ENCODE measurements at regions not wholly inside any gene's neighbourhood (a gene's known extent, or its start where the extent isn't known, plus 50 kb on each side); places are given as distances from the start of the nearest gene placed in this dataset.
"Not testable (repeated sequence)": the region's sequence is repeated elsewhere in the genome, so short reads cannot be mapped to it uniquely, and the experiment has no call there.

DNA sequence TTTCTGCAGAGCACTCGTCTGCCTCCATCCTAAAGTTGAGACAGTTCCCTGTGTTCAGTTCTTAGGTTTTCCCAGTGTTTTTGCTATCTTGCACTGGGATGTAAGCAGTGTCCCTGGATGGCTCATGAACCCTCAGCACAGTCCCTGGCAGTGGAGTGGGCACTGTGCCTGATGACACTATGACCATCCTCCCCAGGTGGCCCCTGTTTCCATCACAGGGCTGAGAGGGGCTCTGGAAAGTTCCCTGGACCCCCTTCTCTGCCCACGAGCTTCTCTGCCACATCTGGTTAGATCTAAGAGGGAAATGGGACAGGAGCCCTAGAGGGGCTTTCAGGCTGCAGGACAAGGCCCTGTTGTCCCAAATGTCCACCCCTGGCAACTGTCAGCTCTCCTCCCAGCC lies 249.8 kb upstream of the SFSWAP start:
- ATAC-seq = no peak

DNA sequence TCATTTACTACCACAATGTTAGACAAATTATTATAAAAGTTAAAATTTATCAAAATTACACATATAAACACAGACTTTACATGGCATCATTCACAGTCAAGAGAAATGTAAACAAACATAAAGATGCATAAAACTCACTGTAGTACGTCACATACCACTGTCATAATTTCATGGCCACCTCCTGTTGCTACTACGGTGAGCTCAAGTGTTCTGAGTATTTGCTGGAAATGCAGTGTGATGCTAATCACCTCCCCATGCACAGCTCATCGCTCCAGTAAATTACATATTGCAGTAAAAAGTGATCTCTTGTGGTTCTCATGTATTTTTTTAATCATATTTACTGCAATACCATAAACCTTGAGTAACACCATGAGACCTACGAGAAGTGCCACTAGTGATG lies 247.7 kb upstream of the SFSWAP start:
- no peak for ATAC-seq

DNA sequence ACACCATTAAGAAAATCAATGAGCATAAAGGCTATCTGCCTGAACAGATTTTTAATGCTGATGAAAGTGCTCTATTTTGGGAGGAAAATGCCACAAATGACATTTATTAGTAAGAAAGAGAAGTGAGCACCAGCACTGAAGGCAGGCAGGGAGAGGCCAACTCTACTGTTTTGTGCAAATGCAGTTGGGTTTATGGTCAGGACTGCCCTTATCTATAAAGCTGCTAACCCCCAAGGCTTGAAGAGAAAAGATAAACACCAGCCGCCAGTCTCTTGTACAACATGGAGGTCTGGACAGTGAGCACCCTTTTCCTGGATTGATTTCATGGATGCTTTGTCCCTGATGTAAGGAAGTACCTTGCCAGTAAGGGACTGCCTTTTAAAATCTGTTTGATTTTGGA lies 246.8 kb upstream of the SFSWAP start:
- no peak for ATAC-seq

DNA sequence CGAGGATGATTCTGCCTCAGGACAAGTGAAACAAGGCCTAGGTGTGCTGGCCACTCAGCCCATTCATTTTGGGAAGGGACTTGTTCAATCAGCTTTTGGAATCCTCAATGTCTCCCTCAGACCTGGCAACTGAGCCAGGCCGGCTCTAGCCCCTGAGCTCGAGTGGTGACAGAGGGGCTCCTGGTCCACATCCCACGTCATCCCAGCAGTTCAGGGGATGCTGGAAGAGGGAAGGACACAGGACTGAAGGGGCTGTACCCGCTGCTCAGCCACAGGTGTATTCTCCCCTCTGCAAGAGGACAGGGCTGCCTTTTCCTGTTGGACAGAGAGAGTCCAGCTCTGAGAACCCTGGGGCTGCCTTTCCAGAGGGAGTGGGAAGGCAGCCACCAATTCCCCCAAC lies 244.6 kb upstream of the SFSWAP start:
- ATAC-seq = no peak

DNA sequence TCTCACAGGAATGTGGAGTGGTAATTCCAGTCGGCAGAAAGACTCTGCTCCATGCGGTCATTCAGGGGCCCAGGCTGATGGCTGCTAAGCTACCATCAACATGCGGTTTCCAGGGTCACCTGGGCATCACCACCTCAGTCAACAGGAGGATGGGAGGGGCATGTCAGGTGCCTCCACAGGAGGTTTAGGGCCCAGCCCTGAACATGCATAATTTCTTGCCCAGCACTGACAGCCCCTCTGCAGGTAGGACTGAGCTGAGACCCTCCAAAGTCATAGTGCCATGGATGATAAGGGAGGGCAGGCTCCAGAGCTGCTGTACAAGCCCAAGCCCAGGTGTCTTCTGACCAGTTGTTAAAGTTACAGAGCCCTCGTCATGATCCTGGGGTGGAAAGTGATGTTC lies 244.0 kb upstream of the SFSWAP start:
- no peak for ATAC-seq

DNA sequence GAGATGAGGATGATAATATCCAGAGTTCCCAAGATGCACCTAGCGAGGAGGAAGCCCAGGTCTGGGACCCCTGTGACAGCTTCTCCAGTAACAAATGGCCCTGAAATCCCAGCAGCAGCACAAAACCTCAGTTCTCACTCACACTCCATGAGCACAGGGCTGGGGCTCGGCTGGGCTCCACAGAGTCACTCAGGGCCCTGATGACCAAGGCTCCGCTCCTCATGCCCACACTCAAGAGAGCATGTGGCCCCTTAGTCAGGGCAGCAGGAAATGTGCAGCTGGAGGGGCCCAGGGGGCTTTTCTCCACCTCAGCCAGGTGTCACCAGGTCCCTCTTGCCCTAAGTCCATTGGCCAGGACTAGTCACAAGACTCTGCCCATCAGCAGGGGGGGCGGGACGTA lies 242.7 kb upstream of the SFSWAP start:
- no peak for ATAC-seq

DNA sequence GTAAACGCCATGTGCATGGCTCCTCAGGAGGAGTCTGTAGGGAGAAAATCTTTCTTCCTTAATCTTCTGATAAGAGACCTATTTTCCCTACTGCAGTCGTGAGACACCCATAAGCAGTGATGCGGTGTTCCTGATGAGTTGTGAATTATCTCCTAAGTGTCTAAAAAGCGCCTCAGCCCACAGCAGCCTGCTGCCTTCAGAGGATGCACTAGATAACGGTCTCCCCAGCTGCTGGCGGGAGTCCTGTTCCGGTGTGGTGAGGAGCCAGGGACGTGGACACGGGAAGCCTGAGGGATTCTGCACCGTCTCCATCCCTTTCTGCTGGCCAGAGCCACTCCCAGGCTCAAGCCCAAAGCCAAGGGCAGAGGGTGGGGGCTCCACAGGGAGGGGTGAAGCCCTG lies 240.9 kb upstream of the SFSWAP start:
- ATAC-seq = not testable (repeated sequence)

DNA sequence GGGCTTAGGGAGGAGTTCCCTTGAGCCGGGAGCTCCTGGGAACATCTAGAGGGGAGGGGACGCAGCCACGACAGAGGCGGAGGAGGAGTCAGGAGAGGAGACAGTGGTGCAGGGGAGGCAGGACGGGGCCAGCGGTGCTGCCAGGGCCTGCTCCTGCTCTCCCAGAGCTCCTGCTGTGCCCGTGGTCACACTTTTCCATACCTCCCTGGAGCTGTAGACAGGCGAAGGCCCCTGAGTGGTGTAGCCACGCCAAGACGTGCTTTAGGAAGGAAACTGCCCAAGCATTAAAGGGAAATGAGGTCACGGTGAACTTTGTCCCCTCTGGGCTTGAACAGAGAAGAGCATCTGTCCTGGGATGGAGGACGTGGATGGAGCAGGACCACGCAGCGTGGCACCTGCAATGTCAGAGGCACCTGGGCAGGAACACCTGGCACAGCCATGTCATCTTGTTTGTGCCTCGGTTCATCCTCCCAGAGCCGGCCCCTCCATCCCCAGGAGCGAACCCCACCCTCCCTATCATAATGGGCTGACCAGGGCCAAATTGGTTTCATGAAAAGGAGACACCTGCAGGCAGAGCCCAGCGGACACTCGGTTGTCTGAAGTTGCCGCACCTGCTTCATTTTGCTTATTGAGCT lies 239.5 kb upstream of the SFSWAP start:
- ATAC-seq = no peak

DNA sequence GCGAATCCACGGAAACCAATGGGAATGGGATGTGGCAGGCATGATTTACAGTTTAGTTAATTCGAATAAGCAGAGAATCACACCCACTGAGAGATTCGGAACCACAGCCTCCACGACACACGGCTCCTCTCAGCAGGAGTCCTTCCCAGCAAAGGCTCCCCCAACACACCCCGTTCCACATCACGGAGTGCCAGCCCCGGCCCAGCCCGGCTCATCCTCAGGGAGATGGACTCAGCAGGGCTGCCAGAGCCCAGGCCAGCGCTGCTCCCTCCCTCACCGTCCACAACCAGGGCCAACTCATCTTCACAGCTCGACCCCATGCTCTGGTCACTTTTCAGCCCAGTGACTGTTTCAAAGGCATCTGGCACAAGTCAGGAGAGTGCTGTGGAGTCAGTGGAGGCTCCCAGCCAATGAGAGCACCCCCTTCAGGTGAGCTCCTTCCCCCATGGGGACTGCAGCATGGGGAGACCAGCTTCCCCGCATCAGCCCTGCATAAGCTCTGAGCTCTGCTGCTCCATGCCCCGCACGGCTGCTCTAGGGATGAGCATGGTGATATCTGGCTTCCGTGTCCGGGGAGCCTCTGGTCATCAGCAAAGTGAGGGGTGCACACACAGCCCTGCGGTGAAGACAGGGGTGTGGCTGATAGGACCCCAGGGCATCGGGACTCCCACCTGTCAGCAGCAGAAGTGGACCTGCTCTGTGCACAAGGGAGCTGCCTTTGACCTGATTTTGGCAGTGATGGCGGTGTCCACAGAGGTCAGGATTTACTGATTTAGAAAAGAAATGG lies 238.8 kb upstream of the SFSWAP start:
- ATAC-seq = no peak

DNA sequence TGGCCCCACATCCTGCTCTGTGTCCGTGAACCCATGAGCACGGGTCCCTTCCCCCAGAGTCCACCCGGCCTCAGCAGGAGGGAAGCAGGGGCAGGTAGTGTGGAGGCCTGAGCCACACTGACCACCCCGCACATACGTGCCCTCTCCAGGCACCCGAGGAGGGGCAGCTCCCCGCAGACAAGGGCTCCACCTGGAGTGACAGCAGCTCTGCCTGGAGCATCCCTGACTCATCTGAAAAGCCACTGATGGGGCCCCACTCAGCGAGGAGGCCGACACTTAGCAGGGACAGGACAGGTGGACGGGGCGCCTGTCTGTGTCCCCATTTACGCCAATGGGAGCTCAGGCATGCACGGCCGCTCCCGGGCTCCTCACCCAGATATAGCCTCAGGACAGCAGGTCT lies 237.6 kb upstream of the SFSWAP start:
- no peak for ATAC-seq

DNA sequence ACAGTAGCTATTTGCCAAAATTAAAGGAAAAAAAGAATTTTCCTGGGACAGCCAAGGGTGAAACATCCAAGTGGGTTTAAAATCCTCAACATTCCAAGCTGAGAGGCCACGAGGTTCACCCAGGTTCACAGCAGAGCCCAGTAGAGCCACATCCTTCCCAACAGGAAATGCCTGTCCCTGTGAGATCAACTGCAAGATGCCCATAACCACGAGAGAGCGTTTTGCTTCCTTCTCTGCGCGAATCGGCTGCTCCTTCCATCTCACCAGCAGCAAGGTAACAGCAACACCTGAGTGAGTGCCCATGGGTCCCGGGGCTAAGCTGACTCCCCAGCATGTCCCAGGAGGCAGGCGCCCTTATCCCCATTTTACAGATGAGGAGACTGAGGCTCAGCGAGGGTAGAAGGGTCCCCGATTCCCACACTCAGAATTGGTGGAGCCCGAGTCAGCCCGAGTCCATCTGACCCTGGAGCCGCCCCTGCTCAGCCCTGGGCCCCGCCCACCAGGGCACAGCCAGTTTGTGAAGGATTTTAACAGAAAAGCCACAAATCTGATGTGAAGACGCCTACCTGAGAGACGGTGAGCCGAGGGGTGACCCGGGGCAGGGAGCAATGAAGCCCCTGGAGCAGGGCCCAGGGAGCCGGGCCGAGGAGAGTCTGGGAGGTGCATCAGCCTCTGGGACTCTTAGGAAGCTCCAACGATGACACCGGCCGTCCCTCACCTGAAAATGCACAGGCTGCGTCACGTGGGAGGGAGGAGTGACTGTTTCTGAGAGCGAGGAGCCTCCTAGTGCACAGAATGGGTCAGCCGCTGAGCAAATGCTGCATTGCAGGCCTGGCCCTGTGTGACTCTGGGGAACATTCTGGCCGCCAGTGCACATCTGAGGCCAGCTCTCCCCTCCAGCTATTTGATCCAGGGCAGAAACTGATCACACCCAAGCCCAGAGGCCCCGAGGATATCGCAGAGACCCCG lies 236.9 kb upstream of the SFSWAP start:
- no peak for ATAC-seq

DNA sequence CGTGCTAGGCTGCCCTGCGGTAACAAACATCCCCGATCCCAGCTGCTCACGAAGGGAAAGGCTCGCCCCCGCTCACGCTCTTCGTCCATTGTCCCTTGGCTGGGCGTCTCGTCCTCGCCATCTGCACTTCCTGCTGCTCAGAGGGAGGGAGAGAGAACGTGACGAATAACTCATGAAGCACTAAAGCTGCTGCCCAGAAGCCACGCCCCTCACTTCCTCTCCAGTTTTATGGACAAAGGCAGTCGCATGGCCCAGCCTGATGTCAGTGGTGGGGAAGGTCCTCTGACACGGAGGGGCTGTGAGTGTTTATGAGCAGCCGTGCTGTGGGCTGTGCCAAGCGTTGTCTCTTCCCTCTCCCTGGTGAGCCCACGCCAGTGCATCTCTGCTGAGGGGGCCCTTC lies 235.9 kb upstream of the SFSWAP start:
- not testable (repeated sequence) for ATAC-seq

DNA sequence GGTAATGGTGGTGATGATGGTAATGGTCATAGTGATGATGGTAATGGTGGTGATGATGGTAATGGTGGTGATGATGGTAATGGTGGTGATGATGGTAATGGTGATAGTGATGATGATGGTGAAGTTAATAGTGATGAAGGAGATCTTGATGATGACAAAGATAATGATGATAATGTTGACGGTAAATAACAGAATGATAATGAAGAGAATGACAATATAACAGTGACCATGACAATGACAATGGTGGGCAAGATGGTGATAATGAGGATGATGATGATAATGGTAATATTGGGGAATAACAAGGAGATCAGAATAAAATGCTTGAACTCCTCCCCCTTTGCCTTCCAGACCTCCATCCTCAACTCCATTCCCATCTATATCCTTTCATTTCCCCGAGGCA lies 233.3 kb upstream of the SFSWAP start:
- no peak for ATAC-seq

DNA sequence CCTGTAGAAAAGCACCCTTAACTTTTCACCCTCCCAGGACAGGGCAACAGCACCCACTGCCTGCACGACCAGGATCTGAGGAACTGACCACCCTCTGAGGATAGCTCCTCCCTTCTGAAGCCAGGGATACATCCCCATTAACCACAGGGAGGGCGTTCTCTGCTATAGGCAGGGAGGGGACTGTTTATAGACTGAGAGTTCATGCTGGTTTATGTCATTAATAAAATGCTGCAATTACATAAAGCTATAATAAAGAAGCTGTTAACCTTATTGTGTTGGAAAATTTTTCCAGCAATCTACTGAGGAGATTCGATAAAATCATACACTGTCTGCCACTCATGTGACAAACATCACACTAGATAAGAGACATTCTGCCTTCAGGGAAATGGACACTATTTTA lies 232.4 kb upstream of the SFSWAP start:
- ATAC-seq = no peak

DNA sequence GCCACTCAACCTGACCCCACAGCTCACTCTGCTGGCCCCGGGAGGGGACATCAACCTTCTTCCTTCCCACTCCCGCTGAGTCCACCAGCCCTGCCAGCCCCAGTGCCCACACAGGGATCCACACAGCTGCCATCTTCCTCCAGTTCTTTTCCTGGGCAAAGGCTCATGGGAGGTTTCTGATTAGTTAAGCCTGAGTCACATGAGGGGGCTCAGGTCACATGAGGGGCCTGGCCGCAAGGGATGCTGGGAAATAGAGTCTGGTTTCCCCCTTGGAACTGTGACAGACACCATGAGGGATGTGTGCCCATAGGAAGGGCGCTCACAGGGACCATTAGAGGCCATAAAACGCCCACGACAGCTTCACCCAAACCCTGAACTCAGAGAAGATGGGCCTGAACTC lies 228.7 kb upstream of the SFSWAP start:
- no peak for ATAC-seq

DNA sequence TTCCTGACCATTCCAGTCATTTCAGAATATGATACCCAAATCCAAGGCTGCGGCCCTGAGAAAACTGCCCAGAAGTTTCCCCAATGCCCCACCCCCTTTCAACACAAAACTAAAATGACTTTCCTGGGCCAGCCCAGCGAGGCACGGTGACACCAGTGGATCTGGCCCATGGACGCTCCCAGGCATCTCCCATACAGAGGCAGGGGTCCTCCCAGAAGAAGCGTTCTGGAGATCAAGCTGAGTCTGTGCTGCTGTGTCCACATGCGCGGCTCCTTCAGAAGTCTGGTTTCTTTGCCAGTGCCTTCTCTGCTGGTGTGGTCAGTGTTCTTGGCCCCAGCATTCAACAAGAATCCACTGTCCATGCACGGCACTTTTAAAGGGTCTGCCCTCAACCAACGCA lies 228.2 kb upstream of the SFSWAP start:
- no peak for ATAC-seq

DNA sequence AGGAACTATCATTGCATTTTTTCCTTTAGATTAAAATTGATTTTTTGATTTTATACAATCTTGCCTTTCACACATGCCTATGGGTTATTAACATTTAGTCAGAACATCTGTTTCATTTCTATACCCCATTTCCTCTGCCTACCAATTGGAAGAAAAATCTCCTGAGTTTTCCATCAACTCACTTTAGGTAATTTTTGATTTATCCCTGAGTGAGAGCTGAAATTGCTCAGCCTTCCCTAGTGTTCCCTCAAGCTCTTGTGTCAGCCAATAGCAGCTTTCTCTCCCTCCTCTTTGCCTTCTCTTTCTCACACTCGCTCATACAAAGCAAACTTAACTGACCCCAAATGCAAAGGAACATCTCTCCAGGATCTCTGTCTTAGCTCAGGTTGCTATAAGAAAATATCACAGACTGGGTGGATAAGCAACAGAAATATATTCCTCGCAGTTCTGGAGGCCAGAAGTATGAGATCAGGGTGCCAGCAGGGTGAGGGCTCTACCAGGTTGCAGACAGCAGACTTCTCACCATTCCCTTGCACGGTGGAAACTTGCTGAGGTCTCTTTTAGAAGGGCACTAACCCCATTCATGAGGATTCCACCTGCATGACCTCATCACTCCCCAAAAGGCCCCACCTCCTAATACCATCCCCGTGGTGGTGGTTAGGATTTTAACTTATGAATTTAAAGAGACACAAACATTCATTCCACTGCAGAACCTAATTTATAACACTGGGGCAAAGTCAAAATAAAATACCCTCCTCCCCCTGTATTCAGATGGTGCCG lies 224.2 kb upstream of the SFSWAP start:
- ATAC-seq = no peak

DNA sequence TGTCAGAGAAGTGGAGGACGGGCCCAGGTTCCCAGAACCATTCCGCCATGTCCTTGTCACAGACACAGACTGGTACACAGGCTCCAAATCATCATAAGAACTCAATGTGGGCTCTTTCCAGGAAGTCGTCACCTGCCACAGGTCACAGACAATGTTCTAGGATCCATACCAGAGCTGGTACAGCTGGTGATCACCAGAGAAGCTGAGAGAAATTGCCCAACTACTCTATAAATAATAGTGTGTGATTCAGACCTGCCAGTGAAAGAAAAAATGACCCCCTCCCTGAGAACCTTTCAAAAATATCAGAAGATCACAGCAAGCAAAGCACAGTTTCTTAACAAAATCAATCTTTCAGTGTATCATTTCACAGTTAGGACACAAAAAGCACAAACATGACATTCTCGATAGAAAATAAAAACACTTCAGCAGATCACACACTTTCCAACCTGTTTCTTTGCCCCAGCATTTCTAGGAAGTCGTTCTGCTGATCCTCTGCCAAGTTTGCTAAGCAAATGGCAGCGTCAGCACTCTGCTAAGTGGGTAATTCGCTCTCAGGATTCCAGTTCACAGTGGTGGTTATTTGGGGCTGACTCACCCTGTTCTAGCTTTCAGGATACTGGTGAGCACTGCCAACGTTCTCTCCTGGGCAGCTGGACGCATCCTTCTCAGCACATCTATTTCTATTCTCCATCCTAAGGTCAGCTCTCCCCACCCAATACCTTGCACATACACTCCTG lies 223.3 kb upstream of the SFSWAP start:
- no peak for ATAC-seq

DNA sequence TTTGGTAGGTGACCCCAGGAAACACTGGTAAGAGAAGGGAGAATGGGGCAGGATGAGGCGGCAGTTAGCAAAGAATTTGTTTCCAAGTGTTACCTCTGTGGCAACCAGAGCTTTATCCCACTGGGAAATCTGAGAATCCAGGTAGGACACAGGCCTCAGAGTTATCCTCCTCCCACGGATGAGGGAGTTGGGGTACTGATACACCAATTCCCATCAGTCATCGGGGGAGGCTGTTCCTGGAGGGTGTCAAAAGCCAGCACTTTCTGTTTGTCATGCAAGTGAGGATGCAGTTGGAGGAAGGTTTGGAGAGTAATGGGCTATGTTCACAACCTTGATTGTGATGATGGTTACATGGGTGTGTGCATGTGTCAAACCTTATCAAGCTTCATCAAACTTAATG lies 221.2 kb upstream of the SFSWAP start:
- no peak for ATAC-seq

DNA sequence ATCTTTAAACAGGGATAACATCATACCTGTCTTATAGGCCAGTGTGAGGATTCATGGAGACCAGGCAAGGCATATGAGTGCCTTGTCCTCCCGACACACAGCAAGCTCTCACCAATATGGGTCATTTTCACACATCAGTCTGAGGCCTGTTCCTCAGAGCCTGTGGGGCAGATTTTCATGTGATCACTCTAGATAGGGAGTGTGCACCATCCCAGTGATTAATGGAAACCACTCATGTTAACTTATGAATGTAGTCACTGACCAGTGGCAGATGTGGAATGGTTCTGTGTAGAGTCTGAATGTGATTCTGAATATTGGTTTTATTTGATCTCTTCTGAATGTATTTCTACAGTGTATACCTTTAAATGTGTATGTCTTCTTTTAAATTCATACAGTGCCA lies 219.7 kb upstream of the SFSWAP start:
- ATAC-seq = no peak

DNA sequence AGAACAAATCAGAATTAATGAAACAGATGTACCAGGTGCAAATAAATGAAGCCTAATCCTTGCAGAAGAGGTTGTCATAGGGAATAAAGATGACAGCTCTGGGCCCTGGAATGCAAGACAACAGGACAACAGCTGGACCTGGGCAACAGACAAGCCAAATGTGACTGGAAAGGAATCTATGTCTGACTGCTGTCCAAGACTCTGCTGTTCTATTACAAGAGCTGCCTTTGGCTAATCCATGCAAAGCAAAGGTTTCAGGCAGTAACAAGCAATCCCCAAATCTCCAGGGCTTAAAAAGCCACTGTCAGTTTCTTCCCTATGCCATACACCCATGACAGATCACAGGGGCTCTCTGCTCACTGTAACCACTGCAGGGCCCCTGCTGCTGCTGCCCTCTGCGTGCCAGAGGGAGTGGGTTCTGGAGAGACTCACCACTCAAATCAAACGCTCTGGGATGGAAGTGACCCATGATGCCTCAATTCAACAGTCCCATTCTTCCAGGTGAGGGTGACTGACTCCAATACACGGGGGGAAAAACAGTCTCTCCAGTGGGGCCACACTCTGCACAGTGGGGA lies 218.9 kb upstream of the SFSWAP start:
- ATAC-seq = no peak
